ENCODE measurements at regions not wholly inside any gene's neighbourhood (a gene's known extent, or its start where the extent isn't known, plus 50 kb on each side); places are given as distances from the start of the nearest gene placed in this dataset.

DNA sequence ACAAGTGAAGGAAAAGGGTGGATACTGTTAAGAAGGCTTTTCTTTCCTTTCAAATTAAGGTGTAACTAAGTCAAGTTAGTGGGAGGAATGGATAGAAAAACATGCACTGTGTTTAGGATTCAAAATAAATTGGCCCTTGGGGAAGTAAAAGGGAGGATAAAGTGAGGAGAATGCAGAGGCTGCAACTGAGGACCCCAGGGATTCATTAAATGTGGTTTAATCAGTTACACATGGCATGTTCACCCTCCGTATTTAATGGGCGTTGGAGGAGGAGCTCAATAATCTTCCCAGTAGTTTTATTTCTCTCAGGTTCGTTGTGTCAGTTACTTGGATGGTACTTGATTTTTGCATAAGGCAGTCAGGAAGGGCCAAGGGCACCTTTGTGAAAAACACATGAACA lies 966.3 kb downstream of the JRKL start:
- no peak overlapping the region for H2AFZ ChIP-seq (ENCODE audit: control insufficient read depth, low read length)
- H3K79me2 ChIP-seq (ENCODE audit: control insufficient read depth, insufficient read depth, low read length), result no peaks in the 10 kb centered on the region
- no peaks in the 10 kb centered on the region for H3K9me1 ChIP-seq (ENCODE audit: control insufficient read depth, extremely low read depth, insufficient read depth, low read length)
- H3K4me3 ChIP-seq (ENCODE audit: control insufficient read depth in 2 of 3, extremely low read depth in 1 of 3, insufficient read depth in 2 of 3, low read depth in 1 of 3, low read length in 3 of 3), result no peak overlapping the region
- H4K20me1 ChIP-seq (ENCODE audit: control insufficient read depth, extremely low read depth, insufficient read depth, low read length), result no peaks in the 10 kb centered on the region
- no peak overlapping the region for H3K27ac ChIP-seq (ENCODE audit: control insufficient read depth, insufficient read depth, low read length)
- H3K36me3 ChIP-seq (ENCODE audit: control insufficient read depth in 2 of 2, extremely low read depth in 1 of 2, insufficient read depth in 2 of 2, low read length in 2 of 2), result no peaks in the 10 kb centered on the region
- no peak for FAIRE-seq
- DNase-seq (ENCODE audit: low read depth, low spot score), result no peak
- no peaks in the 10 kb centered on the region for H3K4me1 ChIP-seq (ENCODE audit: control insufficient read depth, extremely low read depth, insufficient read depth, low read length)
- no peak for TF ChIP-seq EZH2 (IDR thresholded peaks at IDR 0.05; ENCODE audit: low read length)
- TF ChIP-seq, protein P1, sequence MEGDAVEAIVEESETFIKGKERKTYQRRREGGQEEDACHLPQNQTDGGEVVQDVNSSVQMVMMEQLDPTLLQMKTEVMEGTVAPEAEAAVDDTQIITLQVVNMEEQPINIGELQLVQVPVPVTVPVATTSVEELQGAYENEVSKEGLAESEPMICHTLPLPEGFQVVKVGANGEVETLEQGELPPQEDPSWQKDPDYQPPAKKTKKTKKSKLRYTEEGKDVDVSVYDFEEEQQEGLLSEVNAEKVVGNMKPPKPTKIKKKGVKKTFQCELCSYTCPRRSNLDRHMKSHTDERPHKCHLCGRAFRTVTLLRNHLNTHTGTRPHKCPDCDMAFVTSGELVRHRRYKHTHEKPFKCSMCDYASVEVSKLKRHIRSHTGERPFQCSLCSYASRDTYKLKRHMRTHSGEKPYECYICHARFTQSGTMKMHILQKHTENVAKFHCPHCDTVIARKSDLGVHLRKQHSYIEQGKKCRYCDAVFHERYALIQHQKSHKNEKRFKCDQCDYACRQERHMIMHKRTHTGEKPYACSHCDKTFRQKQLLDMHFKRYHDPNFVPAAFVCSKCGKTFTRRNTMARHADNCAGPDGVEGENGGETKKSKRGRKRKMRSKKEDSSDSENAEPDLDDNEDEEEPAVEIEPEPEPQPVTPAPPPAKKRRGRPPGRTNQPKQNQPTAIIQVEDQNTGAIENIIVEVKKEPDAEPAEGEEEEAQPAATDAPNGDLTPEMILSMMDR (optimal IDR thresholded peaks at IDR 0.05 in 1 of 3, IDR thresholded peaks at IDR 0.05 in 1 of 3, conservative IDR thresholded peaks at IDR 0.05 in 1 of 3; ENCODE audit: extremely low read depth in 1 of 3, insufficient read depth in 2 of 3, low read length in 3 of 3), result no peak
- no peak overlapping the region for H3K4me2 ChIP-seq (ENCODE audit: control insufficient read depth, extremely low read depth, insufficient read depth, low read depth, low read length)
- dilution Hi-C loops (cut with MboI; ENCODE audit: extremely low pct_ligation_motif_present, low sequenced_read_pairs), result no loop called here
- no peak overlapping the region for H3K9ac ChIP-seq (ENCODE audit: control insufficient read depth, extremely low read depth, insufficient read depth, low read length)
- H3K27me3 ChIP-seq (ENCODE audit: control insufficient read depth, extremely low read depth, insufficient read depth, low read length), result no peaks in the 10 kb centered on the region
- no peaks in the 10 kb centered on the region for H3K9me3 ChIP-seq (ENCODE audit: control insufficient read depth, low read depth, low read length)

DNA sequence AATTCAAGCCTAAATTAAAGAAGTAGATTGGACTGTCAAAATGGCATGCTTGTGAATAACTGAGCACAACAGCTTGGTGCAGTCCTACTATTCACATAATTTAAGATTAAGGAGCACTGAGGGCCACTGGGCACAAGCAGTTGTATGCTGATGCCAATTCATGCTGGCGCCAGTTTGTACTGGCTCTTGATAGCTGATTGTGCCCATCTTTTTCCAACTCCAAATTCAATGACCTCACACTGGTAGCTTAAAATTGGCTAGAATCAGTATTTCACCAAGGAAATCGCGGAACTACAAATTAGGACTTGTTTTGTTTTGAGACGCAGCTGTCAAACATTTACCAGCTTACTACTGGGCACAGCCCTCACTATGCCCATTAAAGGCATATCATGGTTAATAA lies 969.2 kb downstream of the JRKL start:
- no peaks in the 10 kb centered on the region for H3K9me1 ChIP-seq (ENCODE audit: control insufficient read depth, extremely low read depth, insufficient read depth, low read length)
- TF ChIP-seq, protein P1 (optimal IDR thresholded peaks at IDR 0.05 in 1 of 3, IDR thresholded peaks at IDR 0.05 in 1 of 3, conservative IDR thresholded peaks at IDR 0.05 in 1 of 3; ENCODE audit: extremely low read depth in 1 of 3, insufficient read depth in 2 of 3, low read length in 3 of 3), result no peak
- no peak for TF ChIP-seq EZH2 (IDR thresholded peaks at IDR 0.05; ENCODE audit: low read length)
- H3K79me2 ChIP-seq (ENCODE audit: control insufficient read depth, insufficient read depth, low read length), result no peaks in the 10 kb centered on the region
- H3K27ac ChIP-seq (ENCODE audit: control insufficient read depth, insufficient read depth, low read length), result no peak overlapping the region
- dilution Hi-C loops (cut with MboI; ENCODE audit: extremely low pct_ligation_motif_present, low sequenced_read_pairs), result no loop called here
- no peak overlapping the region for H3K9ac ChIP-seq (ENCODE audit: control insufficient read depth, extremely low read depth, insufficient read depth, low read length)
- H2AFZ ChIP-seq (ENCODE audit: control insufficient read depth, low read length), result no peak overlapping the region
- DNase-seq (ENCODE audit: low read depth, low spot score) (no peak), FAIRE-seq (no peak)
- H3K36me3 ChIP-seq (ENCODE audit: control insufficient read depth in 2 of 2, extremely low read depth in 1 of 2, insufficient read depth in 2 of 2, low read length in 2 of 2), result no peaks in the 10 kb centered on the region
- no peak overlapping the region for H3K4me2 ChIP-seq (ENCODE audit: control insufficient read depth, extremely low read depth, insufficient read depth, low read depth, low read length)
- no peaks in the 10 kb centered on the region for H4K20me1 ChIP-seq (ENCODE audit: control insufficient read depth, extremely low read depth, insufficient read depth, low read length)
- H3K27me3 ChIP-seq (ENCODE audit: control insufficient read depth, extremely low read depth, insufficient read depth, low read length), result no peaks in the 10 kb centered on the region
- peaks cover 5% of the 10 kb centered on the region for H3K4me1 ChIP-seq (ENCODE audit: control insufficient read depth, extremely low read depth, insufficient read depth, low read length)
- H3K4me3 ChIP-seq (ENCODE audit: control insufficient read depth in 2 of 3, extremely low read depth in 1 of 3, insufficient read depth in 2 of 3, low read depth in 1 of 3, low read length in 3 of 3), result no peak overlapping the region
- no peaks in the 10 kb centered on the region for H3K9me3 ChIP-seq (ENCODE audit: control insufficient read depth, low read depth, low read length)
